ENCODE measurements at regions not wholly inside any gene's neighbourhood (a gene's known extent, or its start where the extent isn't known, plus 50 kb on each side); places are given as distances from the start of the nearest gene placed in this dataset.

DNA sequence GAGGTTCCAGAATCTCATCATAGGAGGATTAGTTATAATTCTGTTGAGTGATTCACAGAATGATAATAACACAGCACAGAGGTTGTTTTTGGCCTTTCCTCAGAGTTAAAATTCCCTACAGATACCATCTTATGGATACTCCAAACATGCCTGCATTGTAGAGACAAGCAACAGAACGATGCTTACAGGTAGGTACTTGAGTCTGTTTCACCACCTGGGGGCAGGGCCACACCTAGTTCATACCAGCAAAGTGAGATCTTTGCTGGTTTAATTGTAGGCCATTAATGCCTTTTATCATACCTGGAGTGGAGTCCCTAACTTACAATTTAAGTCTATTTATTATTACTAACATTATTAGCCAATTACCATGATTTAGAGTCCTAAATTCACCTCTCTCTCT is 416.5 kb upstream of the TLE4 start:
- H3K4me3 ChIP-seq, result no peak overlapping the region
- H3K4me1 ChIP-seq, result no peaks in the 10 kb centered on the region
- no peaks in the 10 kb centered on the region for H3K27me3 ChIP-seq
- DNase-seq (no peak), ATAC-seq (no peak)
- H3K36me3 ChIP-seq, result no peaks in the 10 kb centered on the region
- TF ChIP-seq, protein P1, sequence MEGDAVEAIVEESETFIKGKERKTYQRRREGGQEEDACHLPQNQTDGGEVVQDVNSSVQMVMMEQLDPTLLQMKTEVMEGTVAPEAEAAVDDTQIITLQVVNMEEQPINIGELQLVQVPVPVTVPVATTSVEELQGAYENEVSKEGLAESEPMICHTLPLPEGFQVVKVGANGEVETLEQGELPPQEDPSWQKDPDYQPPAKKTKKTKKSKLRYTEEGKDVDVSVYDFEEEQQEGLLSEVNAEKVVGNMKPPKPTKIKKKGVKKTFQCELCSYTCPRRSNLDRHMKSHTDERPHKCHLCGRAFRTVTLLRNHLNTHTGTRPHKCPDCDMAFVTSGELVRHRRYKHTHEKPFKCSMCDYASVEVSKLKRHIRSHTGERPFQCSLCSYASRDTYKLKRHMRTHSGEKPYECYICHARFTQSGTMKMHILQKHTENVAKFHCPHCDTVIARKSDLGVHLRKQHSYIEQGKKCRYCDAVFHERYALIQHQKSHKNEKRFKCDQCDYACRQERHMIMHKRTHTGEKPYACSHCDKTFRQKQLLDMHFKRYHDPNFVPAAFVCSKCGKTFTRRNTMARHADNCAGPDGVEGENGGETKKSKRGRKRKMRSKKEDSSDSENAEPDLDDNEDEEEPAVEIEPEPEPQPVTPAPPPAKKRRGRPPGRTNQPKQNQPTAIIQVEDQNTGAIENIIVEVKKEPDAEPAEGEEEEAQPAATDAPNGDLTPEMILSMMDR (IDR thresholded peaks at IDR 0.05), result no peak
- no peak overlapping the region for H3K27ac ChIP-seq
- no peaks in the 10 kb centered on the region for H3K9me3 ChIP-seq
- intact Hi-C loops (cut with DNase I), result no loop called here

- no peak overlapping the region for H3K4me3 ChIP-seq
- TF ChIP-seq, protein P1 (IDR thresholded peaks at IDR 0.05), result no peak
- DNase-seq, result no peak
- no peaks in the 10 kb centered on the region for H3K4me1 ChIP-seq
- H3K27me3 ChIP-seq, result no peaks in the 10 kb centered on the region
- no peaks in the 10 kb centered on the region for H3K9me3 ChIP-seq
- H3K36me3 ChIP-seq, result no peaks in the 10 kb centered on the region
- H3K27ac ChIP-seq, result no peak overlapping the region
- ATAC-seq, result no peak
- intact Hi-C loops (cut with DNase I), result no loop called here
Observed at GRCh38 chr9:79163544-79163943, 408.2 kb upstream of the TLE4 start.

GRCh38 chr9:79164406-79164805 is 407.4 kb upstream of the TLE4 start:
- ATAC-seq, result no peak
- Histone ChIP-seq H3K4me3 (no peak overlapping the region), H3K27me3 (no peaks in the 10 kb centered on the region), H3K36me3 (no peaks in the 10 kb centered on the region), H3K4me1 (no peaks in the 10 kb centered on the region), H3K9me3 (no peaks in the 10 kb centered on the region), H3K27ac (no peak overlapping the region)
- TF ChIP-seq, protein P1 (IDR thresholded peaks at IDR 0.05), result no peak
- intact Hi-C loops (cut with DNase I), result no loop called here
- no peak for DNase-seq

- no peaks in the 10 kb centered on the region for H3K36me3 ChIP-seq
- ATAC-seq (no peak), DNase-seq (no peak)
- TF ChIP-seq, protein P1 (IDR thresholded peaks at IDR 0.05), result no peak
- no peaks in the 10 kb centered on the region for H3K4me1 ChIP-seq
- H3K9me3 ChIP-seq, result peaks cover 2% of the 10 kb centered on the region
- H3K27me3 ChIP-seq, result no peaks in the 10 kb centered on the region
- intact Hi-C loops (cut with DNase I), result no loop called here
- no peak overlapping the region for H3K27ac ChIP-seq
- H3K4me3 ChIP-seq, result no peak overlapping the region
Observed at GRCh38 chr9:79165020-79165780, 406.6 kb upstream of the TLE4 start.

- DNase-seq (no peak), ATAC-seq (no peak)
- peaks cover 4% of the 10 kb centered on the region for H3K9me3 ChIP-seq
- no peaks in the 10 kb centered on the region for H3K36me3 ChIP-seq
- TF ChIP-seq, protein P1 (IDR thresholded peaks at IDR 0.05), result no peak
- H3K27me3 ChIP-seq, result no peaks in the 10 kb centered on the region
- no peak overlapping the region for H3K4me3 ChIP-seq
- no peaks in the 10 kb centered on the region for H3K4me1 ChIP-seq
- intact Hi-C loops (cut with DNase I), result no loop called here
- no peak overlapping the region for H3K27ac ChIP-seq
Observed at GRCh38 chr9:79166005-79166404, 405.8 kb upstream of the TLE4 start.

DNA sequence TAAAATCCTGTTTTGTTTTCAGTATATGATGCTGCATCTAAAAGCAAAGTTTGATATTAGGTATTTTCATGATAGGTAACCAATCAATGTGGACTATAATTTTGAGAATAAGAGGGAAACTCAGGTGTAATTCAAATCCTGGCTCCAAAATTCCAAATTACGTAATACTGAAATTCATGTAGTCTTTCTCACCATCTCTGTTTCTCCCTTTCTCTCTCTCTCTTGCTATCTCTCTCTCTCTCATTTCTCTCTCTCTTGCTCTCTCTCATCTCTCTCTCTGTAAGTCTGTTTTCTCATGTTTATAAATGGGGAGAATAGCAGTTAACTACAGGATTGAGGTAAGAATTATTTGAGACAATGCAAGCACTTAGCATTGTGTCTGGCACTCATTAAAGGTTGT is 401.1 kb upstream of the TLE4 start:
- H3K27me3 ChIP-seq, result no peaks in the 10 kb centered on the region
- TF ChIP-seq, protein P1 (IDR thresholded peaks at IDR 0.05), result no peak
- H3K4me1 ChIP-seq, result no peaks in the 10 kb centered on the region
- no peak overlapping the region for H3K27ac ChIP-seq
- intact Hi-C loops (cut with DNase I), result no loop called here
- H3K36me3 ChIP-seq, result no peaks in the 10 kb centered on the region
- H3K9me3 ChIP-seq, result peaks cover 4% of the 10 kb centered on the region
- no peak overlapping the region for H3K4me3 ChIP-seq
- no peak for ATAC-seq
- DNase-seq, result no peak

Measured in upper lobe of right lung (tissue), 1 donor.